NCI-H82 treated with DMSO at 0.1 percent for 48 hours (cell line): ENCODE measurements at regions not wholly inside any gene's neighbourhood (a gene's known extent, or its start where the extent isn't known, plus 50 kb on each side); places are given as distances from the start of the nearest gene placed in this dataset.

Source experiments
- DNase-seq: peaks from one replicate; lab custom pipeline; 2025; ENCODE audit not compliant: unreplicated experiment; lab: John Stamatoyannopoulos, UW

DNA sequence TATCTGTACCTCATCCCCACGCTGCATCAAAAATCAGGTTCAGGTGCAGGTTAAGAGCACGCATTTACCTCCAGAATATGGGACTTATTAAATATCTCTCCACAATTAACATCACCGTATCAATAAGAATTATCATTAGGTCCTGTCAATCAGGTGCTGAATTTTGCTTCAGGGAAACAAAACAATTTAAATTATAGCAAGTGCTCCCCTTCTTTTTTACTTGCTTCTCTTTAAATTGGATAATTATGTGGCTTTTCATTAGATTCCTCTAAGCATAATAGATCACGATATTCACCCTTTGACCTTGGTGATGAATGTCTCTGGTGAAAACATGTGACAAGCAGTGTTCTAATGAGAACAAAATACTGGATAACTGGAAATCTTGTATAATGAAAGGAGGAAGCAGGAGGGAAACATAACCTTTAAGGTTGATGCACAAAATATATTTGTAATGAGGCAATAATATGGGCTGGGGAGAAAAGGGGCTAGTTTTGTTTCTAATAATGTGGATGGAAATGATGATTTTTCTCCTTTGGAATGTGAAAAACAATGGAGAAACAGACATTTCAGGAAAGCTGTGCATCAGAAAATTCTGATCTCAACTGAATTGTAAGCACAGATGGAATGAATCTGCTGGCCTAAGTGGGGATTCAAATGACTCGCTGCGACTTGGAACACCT is 166.9 kb downstream of the SNX10 start:
- no peak for DNase-seq

DNA sequence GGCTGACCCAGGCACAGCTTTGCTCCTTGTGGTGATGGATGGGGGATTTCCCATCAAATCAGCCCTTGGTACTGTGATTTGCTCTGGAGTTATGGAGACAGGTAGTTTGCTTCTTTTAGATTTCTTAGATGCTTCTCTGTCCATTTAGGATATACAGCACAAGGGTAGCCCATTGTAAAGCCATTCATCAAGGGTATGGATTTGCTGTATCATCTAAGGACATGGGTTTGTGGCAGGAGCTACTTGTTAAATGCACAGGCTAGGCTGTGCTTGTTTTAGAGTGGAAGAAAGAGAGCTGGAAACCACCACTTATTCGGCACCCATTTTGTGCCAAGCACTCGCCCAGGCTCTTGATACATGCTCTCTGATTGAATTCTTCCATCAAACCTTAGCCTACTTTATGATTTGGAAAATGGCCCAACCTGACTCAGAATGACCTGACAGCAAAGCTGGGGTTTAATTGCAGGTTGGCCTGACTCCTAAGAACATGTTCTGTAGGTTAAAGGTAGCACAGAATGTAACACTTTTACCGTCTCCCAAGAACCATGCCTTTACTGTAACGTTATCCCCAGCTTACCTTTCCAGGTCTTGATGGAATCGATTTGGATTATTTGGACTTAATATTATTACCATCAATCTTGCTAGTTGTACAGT is 168.0 kb downstream of the SNX10 start:
- no peak for DNase-seq

DNA sequence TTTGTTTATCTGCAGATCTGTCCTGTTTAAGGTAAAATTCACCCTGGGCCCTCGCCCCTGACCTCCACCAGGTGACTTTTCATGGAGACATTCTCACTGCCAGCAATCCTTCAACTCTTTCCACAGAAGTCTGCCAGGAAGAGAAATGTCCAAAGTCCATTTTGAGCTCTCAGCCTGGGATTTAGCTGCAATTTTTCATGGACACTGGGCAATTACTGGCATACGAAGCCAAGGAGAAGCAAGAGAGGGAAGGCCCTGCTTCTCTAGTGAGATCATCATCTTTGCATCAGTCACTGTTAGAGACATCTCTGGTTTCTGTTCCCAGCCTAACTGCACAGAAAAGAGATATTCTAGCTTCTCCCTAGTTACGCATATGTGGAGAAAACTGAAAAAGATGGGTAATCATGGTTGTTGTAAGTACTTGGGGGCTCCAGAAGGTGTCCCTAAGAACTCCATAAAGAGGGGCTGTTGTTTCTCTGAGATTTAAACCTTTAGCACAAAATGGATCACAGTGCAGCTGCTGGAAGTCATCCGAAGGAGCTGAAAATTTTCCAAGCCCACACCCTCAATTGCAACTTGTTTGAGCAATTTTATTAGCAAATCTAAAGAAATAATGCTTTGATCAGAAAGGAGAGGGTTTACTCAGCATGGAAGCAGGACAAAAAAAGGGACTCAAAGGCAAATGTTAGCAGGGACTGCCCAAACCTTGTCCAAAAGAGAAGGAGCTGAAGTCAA is 168.9 kb downstream of the SNX10 start:
- no peak for DNase-seq

DNA sequence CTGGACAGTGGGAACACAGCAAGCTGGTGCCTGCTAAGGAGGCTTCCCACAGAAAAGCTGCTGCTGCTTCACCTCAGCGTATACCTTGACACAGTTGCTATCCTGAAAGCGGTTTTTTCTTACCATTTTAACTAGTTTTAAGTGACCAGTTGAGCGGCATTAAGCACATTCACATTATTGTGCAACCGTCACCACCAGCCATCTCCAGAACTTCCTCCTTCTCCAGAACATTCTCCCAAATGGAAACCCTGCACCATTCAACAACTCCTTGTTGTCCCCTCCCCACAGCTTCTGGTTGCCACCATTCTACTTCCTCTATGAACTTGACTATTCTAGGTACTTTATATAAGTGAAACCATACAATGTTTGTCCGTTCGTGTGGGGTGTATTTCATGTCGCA is 169.9 kb downstream of the SNX10 start:
- no peak for DNase-seq

DNA sequence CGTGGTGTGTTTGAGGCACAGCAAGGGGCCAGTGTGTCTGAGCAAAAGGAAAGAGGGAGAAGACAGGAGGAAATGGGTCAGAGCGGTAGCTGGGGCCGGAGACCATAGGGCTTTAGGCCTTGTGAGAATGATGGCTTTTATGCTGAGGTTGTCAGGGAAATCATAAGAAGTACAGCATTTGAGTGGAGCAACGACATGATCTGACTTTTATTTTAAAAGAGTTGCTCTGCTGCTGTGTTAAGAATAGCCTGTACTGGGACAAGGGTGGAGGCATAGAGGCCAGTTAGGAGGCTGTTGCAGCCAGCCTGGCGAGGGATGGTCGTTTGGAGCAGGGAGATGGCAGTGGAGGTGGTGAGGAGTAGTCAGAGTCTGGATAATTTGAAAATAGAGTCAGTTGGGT is 174.3 kb downstream of the SNX10 start:
- DNase-seq: no peak

DNA sequence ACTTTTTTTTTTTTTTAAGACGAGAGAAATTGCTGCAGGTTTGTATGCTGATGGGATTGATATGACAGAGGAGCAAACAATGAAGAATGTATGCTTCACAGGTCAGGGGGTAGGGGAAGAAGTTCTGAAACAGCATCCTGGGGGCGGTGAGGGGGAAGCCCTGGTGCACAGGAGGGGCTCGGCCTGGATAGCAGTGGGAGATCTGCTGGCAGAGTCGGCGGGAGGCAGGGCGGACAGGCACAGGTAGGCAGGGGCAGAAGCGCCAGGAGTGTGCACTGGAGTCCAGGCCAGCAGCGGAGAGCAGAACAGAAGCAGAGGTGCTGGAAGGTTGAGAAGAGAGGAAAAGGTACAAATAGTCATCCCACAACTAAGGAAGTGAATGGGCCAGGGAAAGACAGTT is 175.4 kb downstream of the SNX10 start:
- DNase-seq: no peak

DNA sequence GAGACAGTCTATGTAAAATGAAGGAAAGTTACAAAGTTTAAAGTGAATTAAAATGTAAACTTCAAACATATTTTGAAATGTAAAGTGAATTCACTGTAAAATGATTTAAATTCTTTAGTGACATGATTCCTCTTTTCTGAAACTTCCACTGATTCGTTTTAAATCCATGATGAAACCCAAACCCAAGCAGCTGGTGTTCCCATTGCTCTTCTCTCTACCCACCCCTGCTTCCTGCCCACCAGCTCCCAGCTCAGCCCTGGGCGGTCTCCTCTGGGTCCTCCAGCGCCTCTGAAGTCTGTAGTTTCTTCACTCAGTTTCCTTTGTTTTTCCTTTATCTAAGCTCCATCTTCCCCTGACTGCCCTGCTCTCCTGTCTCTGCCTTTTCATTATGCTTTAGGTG is 175.9 kb downstream of the SNX10 start:
- no peak for DNase-seq

DNA sequence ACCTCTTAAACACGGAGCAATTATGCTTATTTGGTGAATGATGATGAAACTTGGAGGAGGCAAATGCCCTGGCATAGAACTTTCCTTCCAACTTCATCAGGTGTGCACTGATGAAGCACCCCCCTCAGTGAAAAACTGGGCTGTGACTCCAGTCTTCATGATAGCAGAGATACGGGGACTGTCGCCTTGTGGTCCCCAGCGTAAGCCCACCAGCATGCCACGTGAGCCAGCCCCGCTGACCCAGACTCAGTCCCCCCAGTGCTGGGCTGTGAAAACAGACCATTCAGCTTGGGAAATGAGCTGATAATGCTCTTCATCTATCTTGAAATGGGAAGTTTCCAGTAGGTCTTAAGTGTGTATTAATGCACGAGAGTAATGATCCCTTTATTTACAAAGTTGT is 177.0 kb downstream of the SNX10 start:
- no peak for DNase-seq

DNA sequence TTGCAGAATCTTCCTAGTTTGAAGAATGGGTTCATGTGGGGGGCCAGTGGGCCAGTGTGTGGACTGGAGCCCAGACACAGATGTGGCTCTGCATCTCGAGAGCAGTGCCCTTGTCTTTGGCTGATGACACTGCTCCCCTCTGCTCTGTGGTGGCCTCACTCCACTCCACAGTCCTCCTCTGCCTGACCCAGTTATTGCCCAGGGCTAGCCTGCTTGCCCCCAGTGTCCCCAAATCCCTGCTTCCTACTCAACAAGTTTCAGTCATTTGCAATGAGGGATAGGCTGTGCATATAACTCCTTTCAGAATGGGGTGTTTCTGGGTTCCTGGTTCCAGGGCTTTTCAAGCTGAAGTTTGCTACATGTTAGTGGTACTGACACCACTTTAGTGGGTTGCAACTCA is 177.5 kb downstream of the SNX10 start:
- DNase-seq: no peak

DNA sequence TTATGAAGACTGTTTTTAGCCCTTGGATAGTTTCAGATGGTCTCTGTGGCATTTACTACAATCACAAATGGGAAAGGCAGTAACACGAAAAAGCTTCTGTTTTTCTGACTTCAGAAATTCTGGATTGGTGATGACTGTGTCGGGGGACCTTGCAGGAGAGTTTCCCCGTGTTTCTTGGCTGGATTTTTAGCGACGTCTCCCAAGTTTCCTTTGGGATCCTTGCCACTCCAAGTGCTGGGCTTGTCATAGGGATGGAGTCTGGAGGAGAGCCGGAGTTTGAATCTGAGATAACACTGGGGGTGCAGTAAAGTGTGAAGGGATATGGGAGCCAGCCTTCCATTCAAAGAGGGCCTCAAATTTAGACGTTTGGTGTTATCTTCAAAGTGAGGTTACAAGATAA is 179.0 kb downstream of the SNX10 start:
- DNase-seq: no peak

DNA sequence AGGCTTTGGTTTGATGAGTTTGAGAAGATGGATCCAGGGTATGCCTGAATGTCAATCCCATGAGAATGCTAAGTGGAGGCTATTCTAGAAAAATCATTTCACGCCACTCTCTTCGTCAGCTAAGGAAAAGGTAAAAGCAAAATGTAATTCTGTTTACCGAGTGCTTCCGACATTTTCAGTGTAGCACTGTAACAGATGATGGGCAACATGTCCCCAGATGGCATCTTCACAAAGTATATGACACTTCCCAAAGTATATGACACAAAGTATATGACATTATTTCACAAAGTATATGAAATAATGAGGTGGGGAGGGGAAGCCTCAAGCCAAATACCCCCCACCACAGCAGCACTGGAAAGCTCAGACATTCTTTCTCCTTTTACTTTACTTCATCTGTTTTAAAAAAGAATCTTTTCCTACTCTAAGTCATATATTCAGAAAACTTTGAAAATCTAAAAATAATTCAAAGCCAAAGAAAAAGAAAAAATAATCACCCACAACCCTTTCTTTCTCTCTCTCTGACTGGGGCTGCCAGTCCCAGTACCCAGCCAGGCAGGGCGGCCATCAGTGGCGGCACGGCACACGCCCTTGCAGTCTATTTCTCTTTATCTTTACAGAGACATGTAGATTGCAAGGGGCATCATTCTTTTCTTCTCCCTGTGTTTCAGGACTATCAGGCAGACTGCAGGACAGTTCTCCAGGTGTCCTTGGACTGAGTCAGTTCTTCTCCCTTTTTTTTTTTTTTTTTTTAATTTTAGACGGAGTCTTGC is 179.8 kb downstream of the SNX10 start:
- DNase-seq: no peak

DNA sequence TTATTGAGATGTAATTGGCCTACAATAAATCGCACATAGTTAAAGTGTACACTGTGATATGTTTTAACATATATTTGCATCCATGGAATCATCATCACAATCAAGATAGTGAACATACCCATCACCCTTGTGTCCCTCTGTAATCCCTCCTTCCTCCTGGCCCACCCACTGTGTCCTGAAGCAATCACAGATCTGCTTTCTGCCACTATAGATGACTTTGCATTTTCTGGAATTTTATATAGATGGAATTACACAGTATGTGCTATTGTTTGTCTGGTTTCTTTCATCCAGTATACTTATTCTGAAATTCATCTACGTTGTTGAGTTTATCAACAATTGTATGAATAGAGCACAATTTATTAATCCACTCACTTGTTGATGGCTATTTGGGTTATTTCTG is 181.3 kb downstream of the SNX10 start:
- no peak for DNase-seq

DNA sequence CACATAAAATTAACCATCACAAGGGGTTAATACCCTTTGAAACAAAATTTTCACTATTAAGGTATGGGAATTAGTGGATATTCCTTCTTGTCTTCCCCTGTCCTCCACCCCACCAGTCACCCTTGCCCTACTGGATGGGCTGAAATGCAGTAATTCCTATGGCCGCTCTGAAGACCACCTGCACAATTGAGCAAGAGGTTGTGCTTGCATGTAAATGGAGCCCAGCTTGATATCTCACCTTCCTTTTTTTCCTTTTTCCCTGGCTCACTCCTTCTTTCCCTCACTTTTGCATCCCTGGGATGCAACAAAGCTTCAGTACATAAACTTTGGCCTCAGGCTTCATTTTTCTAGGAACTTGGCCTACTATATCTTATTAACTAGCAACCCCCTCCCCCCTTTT is 184.6 kb downstream of the SNX10 start:
- DNase-seq: no peak

DNA sequence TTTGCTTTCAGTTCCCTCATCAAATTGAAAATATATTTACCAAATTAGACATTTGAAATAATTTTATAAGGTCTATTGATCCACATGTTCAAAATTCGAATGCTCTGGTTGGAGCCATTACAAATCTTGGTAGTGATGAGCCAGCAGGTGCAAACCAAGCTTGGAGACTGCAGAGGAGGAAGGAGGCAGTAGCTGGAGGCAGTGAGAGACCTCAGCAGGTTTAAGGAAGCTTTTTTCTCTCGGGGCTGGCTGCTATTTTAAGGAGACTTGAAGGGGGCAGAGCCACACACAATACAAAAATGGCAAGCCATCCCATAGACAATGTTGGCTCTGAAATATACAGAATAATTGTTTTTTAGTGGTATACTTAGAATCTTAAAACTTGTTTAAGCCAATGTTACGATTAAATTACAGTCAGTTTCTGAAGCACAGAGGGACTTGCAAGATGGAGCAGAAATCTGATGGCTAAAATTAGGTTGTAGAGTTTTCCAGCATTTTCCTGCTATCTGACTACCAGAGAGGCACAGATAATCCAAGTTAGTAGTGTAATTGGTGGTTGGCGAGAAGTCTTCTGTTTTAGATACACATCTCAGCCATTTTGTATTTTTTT is 185.8 kb downstream of the SNX10 start:
- no peak for DNase-seq

DNA sequence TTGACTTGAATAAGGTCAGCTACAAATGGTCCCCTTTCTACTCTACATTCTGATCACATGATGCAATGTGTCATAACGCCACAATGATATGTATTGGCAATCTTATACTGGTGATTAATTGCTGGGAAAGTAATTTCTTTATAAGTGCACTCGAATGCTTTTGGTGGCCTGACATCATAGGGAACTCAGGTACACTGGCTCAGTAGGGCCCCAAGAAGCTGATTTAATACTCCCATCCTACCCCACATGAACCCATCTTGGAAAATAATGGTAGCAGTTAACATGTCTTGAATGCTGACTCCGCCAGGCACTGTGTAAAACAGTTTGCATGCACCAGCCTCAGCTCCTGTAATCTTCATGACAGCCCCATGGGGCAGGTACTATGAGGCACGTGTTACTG is 186.9 kb downstream of the SNX10 start:
- DNase-seq: no peak

DNA sequence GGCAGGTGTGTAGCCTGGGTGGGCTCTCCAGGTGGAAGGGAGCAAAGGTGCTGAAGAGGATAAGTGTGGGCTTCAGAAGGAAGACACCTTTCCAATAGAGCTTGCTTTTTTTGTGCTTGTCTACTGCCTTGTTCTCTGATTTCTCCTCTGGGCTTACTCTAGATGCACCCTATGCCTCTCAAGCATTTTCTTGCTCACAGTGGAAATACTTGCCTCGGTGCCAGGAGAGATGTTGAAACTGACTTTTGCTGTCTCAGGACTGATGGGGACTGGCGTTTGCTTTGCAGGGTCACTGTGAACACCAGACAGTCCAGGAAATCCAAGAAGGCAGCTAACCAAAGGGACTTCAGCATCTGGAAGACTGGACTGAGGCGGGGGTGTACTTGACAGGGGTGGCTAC is 187.9 kb downstream of the SNX10 start:
- DNase-seq: no peak

DNA sequence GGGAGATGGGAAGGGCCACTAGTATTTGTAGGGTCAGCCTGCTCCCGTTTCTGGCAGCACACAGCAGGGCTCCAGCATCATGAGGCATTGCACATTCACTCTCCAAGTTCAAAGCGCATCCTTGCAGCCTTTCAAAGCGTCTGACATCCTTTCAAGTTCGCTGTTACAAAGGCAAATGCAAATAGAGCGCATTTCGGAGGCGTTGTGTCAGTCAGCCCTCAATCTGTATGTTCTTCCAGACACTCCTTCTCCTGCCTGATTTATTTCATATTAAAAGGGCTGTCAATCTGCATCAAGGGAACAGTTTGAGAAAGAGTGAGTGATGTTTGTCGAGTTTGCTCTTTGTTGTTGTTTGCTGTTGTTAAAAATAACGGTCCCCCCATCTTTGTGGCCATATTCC is 188.5 kb downstream of the SNX10 start:
- no peak for DNase-seq

DNA sequence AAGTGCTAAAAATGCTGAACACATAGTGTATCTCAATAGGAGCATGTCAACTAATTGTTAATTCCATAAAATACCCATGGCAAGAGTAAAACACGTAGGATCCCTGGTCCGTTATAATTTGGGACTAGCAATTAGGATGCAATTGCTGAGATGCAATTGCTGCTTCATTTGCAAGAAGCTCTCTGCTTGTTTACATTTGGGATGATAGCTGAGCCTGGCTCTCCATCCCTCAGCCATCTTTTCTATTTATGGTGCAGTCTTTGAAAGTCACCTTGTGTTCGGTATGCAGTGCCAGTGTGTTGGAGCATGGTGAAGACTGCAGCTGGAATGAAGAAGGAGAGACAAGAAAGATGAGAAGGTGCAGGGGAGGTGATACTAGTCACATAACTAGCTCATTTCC is 191.3 kb downstream of the SNX10 start:
- DNase-seq: no peak

DNA sequence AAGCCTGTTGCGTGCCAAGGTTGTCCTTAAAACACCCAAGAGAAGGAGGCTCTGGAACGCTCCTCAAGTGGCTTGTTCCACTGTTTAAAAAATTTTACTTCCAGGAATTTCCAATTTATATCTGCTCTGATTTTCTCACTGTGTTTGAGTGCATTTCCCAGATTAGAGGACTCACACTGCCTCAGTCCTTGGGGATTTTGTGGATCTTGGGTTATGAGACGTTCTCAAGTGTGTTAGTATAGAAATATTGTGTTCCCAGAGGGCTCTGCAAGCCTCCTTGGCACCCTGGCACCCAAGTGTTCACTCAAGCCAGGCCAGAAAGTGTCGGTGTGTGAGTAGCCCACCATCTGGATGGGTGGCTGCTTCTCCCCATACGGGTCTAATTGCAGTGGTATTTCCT is 192.2 kb downstream of the SNX10 start:
- DNase-seq: no peak

DNA sequence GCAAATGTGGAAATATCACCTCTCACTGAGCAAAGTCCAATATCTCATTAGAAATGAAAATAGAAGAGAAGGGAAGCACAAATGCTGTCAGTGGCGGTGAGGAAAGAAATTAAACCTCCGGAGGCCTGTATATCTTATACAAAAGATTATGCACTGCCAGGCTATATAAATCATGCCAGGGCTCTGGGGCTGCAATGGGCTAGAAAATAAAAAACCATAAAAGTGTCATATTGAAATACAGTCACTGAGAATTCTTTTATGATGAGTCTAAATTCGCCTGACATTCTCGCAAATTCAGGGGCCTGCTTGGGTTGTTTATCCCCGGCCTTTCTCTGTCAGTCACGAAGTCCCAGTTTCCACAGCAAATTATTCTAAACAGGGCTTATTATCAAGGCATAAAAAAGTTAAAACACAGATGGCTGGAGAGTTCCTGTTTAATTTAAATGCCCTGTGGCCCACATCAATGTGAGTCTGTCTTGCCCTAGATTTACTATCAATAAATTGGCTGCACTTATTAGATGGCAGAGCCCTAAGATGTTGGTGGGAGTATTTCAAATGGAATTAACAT is 193.8 kb downstream of the SNX10 start:
- DNase-seq: no peak

DNA sequence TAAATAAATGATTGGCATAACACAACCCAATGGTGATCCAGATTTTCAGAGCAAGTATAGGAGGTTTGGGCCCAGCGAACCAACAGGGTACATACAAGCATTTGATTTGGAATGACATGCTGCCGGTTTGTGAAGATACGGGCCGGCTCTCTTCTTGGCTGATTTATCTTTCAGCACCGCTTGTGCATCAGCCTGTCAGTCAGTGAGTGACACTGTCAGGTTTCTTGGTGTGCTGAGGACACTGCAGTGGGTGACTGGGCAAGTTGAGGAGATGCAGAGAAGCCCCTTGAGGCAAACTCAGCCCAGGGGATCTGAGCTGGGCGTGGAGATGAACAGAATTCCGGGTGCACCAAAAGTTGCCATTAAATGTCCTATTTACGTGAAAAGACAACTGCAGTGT is 194.5 kb downstream of the SNX10 start:
- DNase-seq: no peak
